HEK293 (cell line): ENCODE measurements at regions not wholly inside any gene's neighbourhood (a gene's known extent, or its start where the extent isn't known, plus 50 kb on each side); places are given as distances from the start of the nearest gene placed in this dataset.

Experiments
- BCL11B ChIP-seq: fragments of 450-650 bp; formaldehyde crosslinking; IDR thresholded peaks from 2 replicates; pipeline ENCODE4 v1.5.1; 2016; ENCODE audit warnings: low read depth, missing biosample characterization, missing genetic modification characterization
- PBX3 ChIP-seq: sonication (generic); formaldehyde crosslinking; IDR thresholded peaks from 2 replicates; pipeline ENCODE4 v1.8.1; 2022; ENCODE audit warnings: mild to moderate bottlenecking, moderate library complexity, missing genetic modification reagents
- SALL2 ChIP-seq: fragments of 450-650 bp; formaldehyde crosslinking; IDR thresholded peaks from 2 replicates; pipeline ENCODE4 v1.5.0; 2017; ENCODE audit warnings: missing biosample characterization, mild to moderate bottlenecking, missing genetic modification characterization, borderline replicate concordance
- YY1 ChIP-seq: fragments of 450-650 bp; formaldehyde crosslinking; IDR thresholded peaks from 2 replicates; pipeline ENCODE4 v1.5.1; 2018; ENCODE audit warnings: missing biosample characterization, missing genetic modification characterization
- ZNF501 ChIP-seq: fragments of 450-650 bp; formaldehyde crosslinking; IDR thresholded peaks from 2 replicates; pipeline ENCODE4 v1.5.1; 2016; ENCODE audit warnings: missing biosample characterization, missing genetic modification characterization
- ZNF549 ChIP-seq: fragments of 450-650 bp; IDR thresholded peaks from 2 replicates; pipeline ENCODE4 v1.5.1; 2018; ENCODE audit warnings: missing biosample characterization, missing genetic modification characterization, mild to moderate bottlenecking, inconsistent platforms, moderate library complexity
- ZNF561 ChIP-seq: fragments of 450-650 bp; IDR thresholded peaks from 2 replicates; pipeline ENCODE4 v1.5.1; 2018; ENCODE audit warnings: missing biosample characterization, missing genetic modification characterization, borderline replicate concordance
- ZNF623 ChIP-seq: fragments of 450-650 bp; formaldehyde crosslinking; IDR thresholded peaks from 2 replicates; pipeline ENCODE4 v1.5.1; 2016; ENCODE audit warnings: missing biosample characterization, missing genetic modification characterization
- ZNF76 ChIP-seq: fragments of 450-650 bp; formaldehyde crosslinking; IDR thresholded peaks from 2 replicates; pipeline ENCODE4; 2016; ENCODE audit warnings: low read depth, missing biosample characterization, missing genetic modification characterization, borderline replicate concordance
- TF ChIP-seq, protein P1 (sequence below): fragments of 450-650 bp; formaldehyde crosslinking; IDR thresholded peaks from 2 replicates; pipeline ENCODE4 v1.5.1; 2016; ENCODE audit warnings: missing biosample characterization, missing genetic modification characterization
- TF ChIP-seq, protein P2 (sequence below): fragments of 450-650 bp; formaldehyde crosslinking; IDR thresholded peaks from 2 replicates; pipeline ENCODE4 v1.5.1; 2016; ENCODE audit warnings: missing biosample characterization, missing genetic modification characterization
- TF ChIP-seq, protein P3 (sequence below): fragments of 450-650 bp; formaldehyde crosslinking; IDR thresholded peaks from 2 replicates; pipeline ENCODE4 v1.5.1; 2016; ENCODE audit warnings: missing biosample characterization, missing genetic modification characterization

DNA sequence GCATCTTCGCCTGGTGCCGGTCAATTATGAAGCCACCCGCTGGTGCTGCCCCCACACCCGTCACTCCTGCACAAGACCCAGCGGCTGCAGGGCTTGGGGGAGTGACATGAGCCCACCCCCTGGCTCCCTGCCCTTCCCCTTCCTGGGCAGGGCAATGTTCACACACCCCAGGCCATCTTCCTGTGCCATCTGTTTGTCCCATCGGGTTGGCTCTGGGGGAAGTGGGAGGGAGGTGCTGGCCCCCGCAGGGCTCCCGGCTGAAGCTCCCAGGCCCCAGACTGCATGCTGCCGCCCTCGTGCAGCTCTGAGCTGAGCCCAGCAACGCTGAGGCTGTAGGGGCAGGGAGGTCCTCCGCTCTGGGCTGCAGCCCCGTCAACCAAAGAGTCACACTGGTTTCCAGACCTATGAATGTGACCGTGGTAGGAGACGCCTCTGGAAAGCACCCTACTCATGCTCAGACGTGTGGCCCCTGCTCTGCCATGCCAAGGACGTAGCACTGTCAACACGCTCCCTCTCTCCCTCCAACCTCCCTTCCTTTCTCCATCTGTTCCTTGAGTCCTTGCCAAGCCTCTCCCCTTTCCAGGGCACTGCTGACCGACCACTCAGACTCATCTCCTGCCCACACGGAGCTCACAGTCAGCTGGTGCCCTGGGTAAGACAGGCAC lies 140.4 kb downstream of the ENGASE start:
- TF ChIP-seq, protein P1, sequence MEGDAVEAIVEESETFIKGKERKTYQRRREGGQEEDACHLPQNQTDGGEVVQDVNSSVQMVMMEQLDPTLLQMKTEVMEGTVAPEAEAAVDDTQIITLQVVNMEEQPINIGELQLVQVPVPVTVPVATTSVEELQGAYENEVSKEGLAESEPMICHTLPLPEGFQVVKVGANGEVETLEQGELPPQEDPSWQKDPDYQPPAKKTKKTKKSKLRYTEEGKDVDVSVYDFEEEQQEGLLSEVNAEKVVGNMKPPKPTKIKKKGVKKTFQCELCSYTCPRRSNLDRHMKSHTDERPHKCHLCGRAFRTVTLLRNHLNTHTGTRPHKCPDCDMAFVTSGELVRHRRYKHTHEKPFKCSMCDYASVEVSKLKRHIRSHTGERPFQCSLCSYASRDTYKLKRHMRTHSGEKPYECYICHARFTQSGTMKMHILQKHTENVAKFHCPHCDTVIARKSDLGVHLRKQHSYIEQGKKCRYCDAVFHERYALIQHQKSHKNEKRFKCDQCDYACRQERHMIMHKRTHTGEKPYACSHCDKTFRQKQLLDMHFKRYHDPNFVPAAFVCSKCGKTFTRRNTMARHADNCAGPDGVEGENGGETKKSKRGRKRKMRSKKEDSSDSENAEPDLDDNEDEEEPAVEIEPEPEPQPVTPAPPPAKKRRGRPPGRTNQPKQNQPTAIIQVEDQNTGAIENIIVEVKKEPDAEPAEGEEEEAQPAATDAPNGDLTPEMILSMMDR (tag by site-specific recombination): no peak
- TF ChIP-seq, protein P2, sequence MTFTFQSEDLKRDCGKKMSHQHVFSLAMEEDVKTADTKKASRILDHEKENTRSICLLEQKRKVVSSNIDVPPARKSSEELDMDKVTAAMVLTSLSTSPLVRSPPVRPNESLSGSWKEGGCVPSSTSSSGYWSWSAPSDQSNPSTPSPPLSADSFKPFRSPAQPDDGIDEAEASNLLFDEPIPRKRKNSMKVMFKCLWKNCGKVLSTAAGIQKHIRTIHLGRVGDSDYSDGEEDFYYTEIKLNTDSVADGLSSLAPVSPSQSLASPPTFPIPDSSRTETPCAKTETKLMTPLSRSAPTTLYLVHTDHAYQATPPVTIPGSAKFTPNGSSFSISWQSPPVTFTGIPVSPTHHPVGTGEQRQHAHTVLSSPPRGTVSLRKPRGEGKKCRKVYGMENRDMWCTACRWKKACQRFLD (tag by site-specific recombination): no peak
- no peak for TF ChIP-seq SALL2
- TF ChIP-seq ZNF561: no peak
- TF ChIP-seq ZNF501 (tag by site-specific recombination): no peak
- no peak for TF ChIP-seq ZNF549 (tag by site-specific recombination)
- TF ChIP-seq YY1 (tag by site-specific recombination): no peak
- TF ChIP-seq, protein P3, sequence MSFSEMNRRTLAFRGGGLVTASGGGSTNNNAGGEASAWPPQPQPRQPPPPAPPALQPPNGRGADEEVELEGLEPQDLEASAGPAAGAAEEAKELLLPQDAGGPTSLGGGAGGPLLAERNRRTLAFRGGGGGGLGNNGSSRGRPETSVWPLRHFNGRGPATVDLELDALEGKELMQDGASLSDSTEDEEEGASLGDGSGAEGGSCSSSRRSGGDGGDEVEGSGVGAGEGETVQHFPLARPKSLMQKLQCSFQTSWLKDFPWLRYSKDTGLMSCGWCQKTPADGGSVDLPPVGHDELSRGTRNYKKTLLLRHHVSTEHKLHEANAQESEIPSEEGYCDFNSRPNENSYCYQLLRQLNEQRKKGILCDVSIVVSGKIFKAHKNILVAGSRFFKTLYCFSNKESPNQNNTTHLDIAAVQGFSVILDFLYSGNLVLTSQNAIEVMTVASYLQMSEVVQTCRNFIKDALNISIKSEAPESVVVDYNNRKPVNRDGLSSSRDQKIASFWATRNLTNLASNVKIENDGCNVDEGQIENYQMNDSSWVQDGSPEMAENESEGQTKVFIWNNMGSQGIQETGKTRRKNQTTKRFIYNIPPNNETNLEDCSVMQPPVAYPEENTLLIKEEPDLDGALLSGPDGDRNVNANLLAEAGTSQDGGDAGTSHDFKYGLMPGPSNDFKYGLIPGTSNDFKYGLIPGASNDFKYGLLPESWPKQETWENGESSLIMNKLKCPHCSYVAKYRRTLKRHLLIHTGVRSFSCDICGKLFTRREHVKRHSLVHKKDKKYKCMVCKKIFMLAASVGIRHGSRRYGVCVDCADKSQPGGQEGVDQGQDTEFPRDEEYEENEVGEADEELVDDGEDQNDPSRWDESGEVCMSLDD (tag by site-specific recombination): no peak
- no peak for TF ChIP-seq ZNF623 (tag by site-specific recombination)
- TF ChIP-seq PBX3: no peak
- TF ChIP-seq BCL11B: no peak
- TF ChIP-seq ZNF76 (tag by site-specific recombination): no peak
